ENCODE measurements at regions not wholly inside any gene's neighbourhood (a gene's known extent, or its start where the extent isn't known, plus 50 kb on each side); places are given as distances from the start of the nearest gene placed in this dataset.

GRCh38 chrX:114166601-114167000 lies 417.3 kb upstream of the HTR2C start (continued):
- no peak for TF ChIP-seq POU6F1 (CRISPR knock-in tag; IDR thresholded peaks at IDR 0.05; ENCODE audit: borderline replicate concordance, low read depth)
- TF ChIP-seq ZNF70 (CRISPR knock-in tag; IDR thresholded peaks at IDR 0.05), result no peak
- no peak for TF ChIP-seq SNAI2 (CRISPR knock-in tag; IDR thresholded peaks at IDR 0.05)
- no peak for TF ChIP-seq PATZ1 (CRISPR knock-in tag; IDR thresholded peaks at IDR 0.05; ENCODE audit: borderline replicate concordance)
- TF ChIP-seq ZFP30 (CRISPR knock-in tag; IDR thresholded peaks at IDR 0.05), result no peak
- TF ChIP-seq ZFP3 (CRISPR knock-in tag; IDR thresholded peaks at IDR 0.05), result no peak
- TF ChIP-seq ESRRG (CRISPR knock-in tag; IDR thresholded peaks at IDR 0.05), result no peak
- no peak for TF ChIP-seq TOX (CRISPR knock-in tag; IDR thresholded peaks at IDR 0.05; ENCODE audit: borderline replicate concordance)

DNA sequence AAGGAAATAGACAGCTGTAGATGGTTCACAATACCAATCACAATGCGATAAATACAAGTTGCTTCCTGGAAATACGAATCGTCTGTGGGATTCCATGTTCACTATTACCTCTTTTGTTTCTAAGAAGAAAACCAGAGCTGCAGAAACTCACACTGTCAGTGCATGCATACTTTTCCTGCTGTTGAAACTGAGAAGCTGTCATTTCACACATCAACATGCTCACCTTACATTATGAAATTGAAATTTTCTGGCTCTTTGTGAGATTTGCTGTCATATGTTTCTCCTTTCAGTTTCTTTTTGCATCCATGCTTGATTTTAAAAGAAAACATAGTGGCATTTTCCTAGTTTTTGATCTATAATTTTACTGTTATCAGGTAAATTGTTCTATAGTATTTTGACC lies 418.3 kb upstream of the HTR2C start:
- TF ChIP-seq TOX (CRISPR knock-in tag; IDR thresholded peaks at IDR 0.05; ENCODE audit: borderline replicate concordance) (no peak), POU6F1 (CRISPR knock-in tag; IDR thresholded peaks at IDR 0.05; ENCODE audit: borderline replicate concordance, low read depth) (no peak), SNAI2 (CRISPR knock-in tag; IDR thresholded peaks at IDR 0.05) (no peak), PPARA (CRISPR knock-in tag; IDR thresholded peaks at IDR 0.05; ENCODE audit: borderline replicate concordance) (no peak), GLIS3 (CRISPR knock-in tag; IDR thresholded peaks at IDR 0.05) (no peak), ESRRG (CRISPR knock-in tag; IDR thresholded peaks at IDR 0.05) (no peak), PATZ1 (CRISPR knock-in tag; IDR thresholded peaks at IDR 0.05; ENCODE audit: borderline replicate concordance) (no peak), ARNTL (CRISPR knock-in tag; IDR thresholded peaks at IDR 0.05; ENCODE audit: borderline replicate concordance, low read depth) (no peak)
- TF ChIP-seq, protein P1, sequence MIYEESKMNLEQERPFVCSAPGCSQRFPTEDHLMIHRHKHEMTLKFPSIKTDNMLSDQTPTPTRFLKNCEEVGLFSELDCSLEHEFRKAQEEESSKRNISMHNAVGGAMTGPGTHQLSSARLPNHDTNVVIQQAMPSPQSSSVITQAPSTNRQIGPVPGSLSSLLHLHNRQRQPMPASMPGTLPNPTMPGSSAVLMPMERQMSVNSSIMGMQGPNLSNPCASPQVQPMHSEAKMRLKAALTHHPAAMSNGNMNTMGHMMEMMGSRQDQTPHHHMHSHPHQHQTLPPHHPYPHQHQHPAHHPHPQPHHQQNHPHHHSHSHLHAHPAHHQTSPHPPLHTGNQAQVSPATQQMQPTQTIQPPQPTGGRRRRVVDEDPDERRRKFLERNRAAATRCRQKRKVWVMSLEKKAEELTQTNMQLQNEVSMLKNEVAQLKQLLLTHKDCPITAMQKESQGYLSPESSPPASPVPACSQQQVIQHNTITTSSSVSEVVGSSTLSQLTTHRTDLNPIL (CRISPR knock-in tag; IDR thresholded peaks at IDR 0.05; ENCODE audit: low read depth), result no peak
- ATAC-seq, result no peak

GRCh38 chrX:114162068-114162735 lies 421.7 kb upstream of the HTR2C start:
- no peak for TF ChIP-seq ZFP3 (CRISPR knock-in tag; IDR thresholded peaks at IDR 0.05)
- no peak for TF ChIP-seq ISL1 (CRISPR knock-in tag; IDR thresholded peaks at IDR 0.05)
- TF ChIP-seq GLIS3 (CRISPR knock-in tag; IDR thresholded peaks at IDR 0.05), result no peak
- TF ChIP-seq BACH2 (CRISPR knock-in tag; IDR thresholded peaks at IDR 0.05; ENCODE audit: borderline replicate concordance), result no peak
- no peak for TF ChIP-seq PATZ1 (CRISPR knock-in tag; IDR thresholded peaks at IDR 0.05; ENCODE audit: borderline replicate concordance)
- TF ChIP-seq ARNTL (CRISPR knock-in tag; IDR thresholded peaks at IDR 0.05; ENCODE audit: borderline replicate concordance, low read depth), result no peak
- no peak for TF ChIP-seq CSDC2 (CRISPR knock-in tag; IDR thresholded peaks at IDR 0.05)
- TF ChIP-seq, protein P1 (CRISPR knock-in tag; IDR thresholded peaks at IDR 0.05; ENCODE audit: low read depth), result no peak
- no peak for TF ChIP-seq ZNF565 (CRISPR knock-in tag; conservative IDR thresholded peaks at IDR 0.05; ENCODE audit: low read depth)
- TF ChIP-seq ESRRG (CRISPR knock-in tag; IDR thresholded peaks at IDR 0.05), result no peak
- no peak for TF ChIP-seq OSR1 (CRISPR knock-in tag; IDR thresholded peaks at IDR 0.05)
- no peak; the same call in 2 of the 3 replicates for ATAC-seq

Data from SK-N-SH treated with all-trans-retinoic acid at 6 μM for 48 hours (cell line).